NCI-H146 treated with DMSO at 0.1 percent for 48 hours (cell line): ENCODE measurements at regions not wholly inside any gene's neighbourhood (a gene's known extent, or its start where the extent isn't known, plus 50 kb on each side); places are given as distances from the start of the nearest gene placed in this dataset.

ENCODE experiments used
- DNase-seq: peaks from one replicate; lab custom pipeline; 2025; ENCODE audit not compliant: unreplicated experiment; lab: John Stamatoyannopoulos, UW

GRCh38 chr22:46089426-46090035 lies 60.8 kb upstream of the PPARA start:
- DNase-seq, result no peak

GRCh38 chr22:46090036-46090591 lies 60.2 kb upstream of the PPARA start:
- DNase-seq, result no peak

GRCh38 chr22:46090631-46091201 lies 59.6 kb upstream of the PPARA start:
- DNase-seq, result no peak

GRCh38 chr22:46091277-46091977 lies 58.9 kb upstream of the PPARA start:
- DNase-seq, result no peak

GRCh38 chr22:46092011-46092410 lies 58.3 kb upstream of the PPARA start:
- DNase-seq, result no peak

GRCh38 chr22:46092670-46093410 lies 57.5 kb upstream of the PPARA start:
- DNase-seq, result no peak

GRCh38 chr22:46093796-46094195 lies 56.5 kb upstream of the PPARA start:
- DNase-seq, result no peak

- DNase-seq, result no peak
Measured at GRCh38 chr22:46094676-46095075, 55.6 kb upstream of the PPARA start.

GRCh38 chr22:46096051-46096450 lies 54.3 kb upstream of the PPARA start:
- no peak for DNase-seq

- no peak for DNase-seq
Measured at GRCh38 chr22:46096706-46097230, 53.6 kb upstream of the PPARA start.

GRCh38 chr22:46097268-46097900 lies 52.9 kb upstream of the PPARA start:
- DNase-seq, result no peak

- no peak for DNase-seq
Measured at GRCh38 chr22:46098525-46099475, 51.5 kb upstream of the PPARA start.

GRCh38 chr22:46099740-46100139 lies 50.6 kb upstream of the PPARA start:
- DNase-seq, result no peak

- DNase-seq, result no peak
Measured at GRCh38 chr22:46100401-46101105, 49.8 kb upstream of the PPARA start.
